ENCODE measurements at regions not wholly inside any gene's neighbourhood (a gene's known extent, or its start where the extent isn't known, plus 50 kb on each side); places are given as distances from the start of the nearest gene placed in this dataset.
"Not testable (repeated sequence)": the region's sequence is repeated elsewhere in the genome, so short reads cannot be mapped to it uniquely, and the experiment has no call there.

DNA sequence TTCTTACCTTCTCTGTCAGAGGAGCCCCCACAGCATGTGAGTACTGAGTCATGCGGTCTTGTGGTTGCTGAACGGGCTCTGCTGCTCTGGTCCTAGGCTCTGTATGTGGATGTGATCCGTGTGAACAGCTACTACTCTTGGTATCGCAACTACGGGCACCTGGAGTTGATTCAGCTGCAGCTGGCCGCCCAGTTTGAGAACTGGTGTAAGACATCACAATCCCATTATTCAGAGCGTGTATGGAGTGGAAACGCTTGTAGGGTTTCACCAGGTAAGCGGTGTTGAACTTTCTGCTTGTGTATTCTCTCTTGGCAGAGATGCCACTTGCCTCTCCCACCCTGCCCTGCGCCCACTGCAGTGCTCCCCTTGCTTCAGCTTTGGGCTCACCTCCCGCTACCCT lies 1356.2 kb downstream of the CDH12 start:
- not testable (repeated sequence) for TF ChIP-seq POLR2A, POLR2AphosphoS5, TAF1 (IDR thresholded peaks at IDR 0.05; ENCODE audit: low read depth, low read length)

All from GM12891 (cell line).